8988T (cell line): ENCODE measurements at regions not wholly inside any gene's neighbourhood (a gene's known extent, or its start where the extent isn't known, plus 50 kb on each side); places are given as distances from the start of the nearest gene placed in this dataset.
"Not testable (repeated sequence)": the region's sequence is repeated elsewhere in the genome, so short reads cannot be mapped to it uniquely, and the experiment has no call there.

ENCODE experiments used
- DNase-seq: peaks from one replicate; pipeline ENCODE4 v3.0.0; 2011

DNA sequence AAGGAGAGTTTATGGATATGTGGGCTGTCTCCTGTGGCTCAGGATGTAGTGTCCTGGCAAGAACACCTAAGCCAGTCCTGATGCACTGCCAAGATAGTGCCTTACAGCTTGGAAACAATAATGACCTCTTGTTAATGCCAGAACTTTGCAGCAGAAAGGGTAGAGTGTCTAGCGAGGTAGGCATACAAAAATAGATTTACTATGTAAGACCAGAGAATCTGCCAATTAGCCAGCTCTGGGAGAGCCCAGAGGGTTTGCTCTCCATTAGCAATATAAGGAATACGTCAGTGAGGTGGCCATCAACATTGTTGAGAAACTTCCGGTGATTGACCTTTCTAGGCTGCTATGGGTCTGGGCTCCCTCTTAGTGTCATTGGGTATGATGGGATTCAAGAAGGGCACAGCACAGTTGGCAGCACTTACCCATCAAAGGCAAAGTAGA is 178.5 kb upstream of the GALNT2 start:
- no peak for DNase-seq

DNA sequence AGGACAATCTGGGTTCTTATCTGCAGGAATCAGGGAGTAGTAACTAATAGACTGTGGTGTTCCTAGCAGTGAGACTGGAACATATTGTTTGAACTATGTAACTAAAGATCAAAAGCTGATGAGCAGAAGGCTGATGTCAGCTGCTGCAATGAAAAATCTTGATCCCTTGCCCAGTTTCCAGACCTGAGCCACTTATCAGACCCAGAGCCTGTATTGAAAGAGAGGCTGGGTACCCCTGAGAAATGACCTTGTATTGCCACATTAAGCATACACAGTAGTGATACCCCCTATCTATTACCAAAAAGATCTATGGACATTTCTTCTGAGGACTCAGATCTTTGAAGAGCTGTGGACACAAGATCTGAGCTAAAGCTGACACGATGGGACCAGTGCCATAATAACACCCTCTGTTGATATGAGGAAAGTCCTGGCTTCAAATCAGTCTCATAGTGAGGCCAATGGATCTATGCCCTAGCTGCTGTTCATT is 178.0 kb upstream of the GALNT2 start:
- DNase-seq: no peak

DNA sequence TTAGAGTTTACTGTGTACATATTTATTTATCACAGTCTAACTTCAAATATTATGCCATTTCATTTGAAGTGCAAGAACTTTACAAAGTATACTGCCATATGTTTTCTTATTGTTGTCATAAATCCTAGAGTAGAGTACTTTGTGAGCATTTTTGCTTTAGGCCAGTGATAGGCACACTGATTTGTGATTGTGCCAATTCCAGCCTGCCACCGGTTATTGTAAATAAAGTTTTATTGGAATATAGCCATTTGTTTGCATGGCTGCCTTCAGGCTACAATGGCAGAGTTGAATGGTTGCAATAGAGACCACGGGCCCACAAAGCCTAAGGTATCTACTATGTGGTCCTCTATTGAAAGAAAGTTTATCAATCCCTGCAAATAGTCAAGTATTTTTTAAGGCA is 175.8 kb upstream of the GALNT2 start:
- DNase-seq: no peak

DNA sequence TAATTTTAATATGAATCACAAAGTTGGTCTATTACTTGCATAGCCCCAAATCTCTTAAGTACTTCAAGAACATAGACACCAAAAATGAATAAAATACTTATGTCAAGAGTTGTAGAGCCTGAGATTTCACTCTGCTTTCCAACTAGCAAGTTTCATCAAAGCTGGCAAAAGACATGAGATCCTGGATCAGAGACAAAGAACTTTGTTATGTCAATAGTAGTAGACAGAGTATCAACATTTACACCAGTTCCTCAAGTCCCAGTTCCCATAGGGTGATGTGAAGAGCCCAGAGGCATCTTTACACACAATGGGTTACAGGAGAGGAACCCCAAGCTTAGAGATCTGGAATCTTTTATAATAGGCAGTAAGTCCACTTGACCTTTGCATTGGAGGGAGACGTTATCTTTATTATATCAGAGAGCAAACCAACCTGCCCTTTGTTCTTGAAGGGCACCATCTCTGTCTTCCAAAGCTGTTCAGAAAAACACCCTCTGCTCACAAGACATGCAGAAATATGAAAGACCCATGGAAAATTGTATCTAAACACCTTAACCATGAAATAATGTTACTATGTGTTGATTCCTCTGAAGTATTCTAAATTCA is 174.4 kb upstream of the GALNT2 start:
- no peak for DNase-seq

DNA sequence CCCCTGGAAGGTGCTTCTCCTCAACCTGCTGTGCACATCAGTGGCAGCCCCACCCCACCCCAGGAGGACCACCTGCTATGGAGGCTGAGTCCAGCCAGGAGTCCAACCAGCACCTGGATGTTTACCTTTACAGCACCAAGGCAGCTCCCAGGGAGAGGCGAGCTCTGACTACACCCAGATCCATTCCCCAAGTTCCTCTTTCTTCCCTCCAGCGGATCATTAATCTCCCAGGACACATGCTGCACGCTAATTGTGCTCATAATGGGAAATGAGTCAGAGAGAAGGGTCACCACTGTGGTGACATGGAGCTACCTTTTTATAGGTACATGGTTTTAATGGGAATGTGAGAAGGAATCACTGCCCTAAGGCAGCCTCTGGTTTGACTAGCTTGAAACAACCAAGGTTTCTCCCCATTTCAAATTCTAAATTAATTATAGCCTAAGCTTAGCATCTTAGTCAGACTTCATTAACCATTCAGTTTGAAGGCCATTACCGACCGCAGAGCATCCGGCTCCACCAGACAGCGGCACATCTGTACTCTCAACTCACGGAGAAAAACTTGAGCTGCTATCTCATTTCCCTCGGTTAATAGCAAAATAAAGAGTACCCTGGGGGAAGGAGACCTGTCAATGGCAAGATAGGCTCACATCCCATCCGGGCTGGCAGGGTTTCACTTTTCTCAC is 173.1 kb upstream of the GALNT2 start:
- DNase-seq: no peak

DNA sequence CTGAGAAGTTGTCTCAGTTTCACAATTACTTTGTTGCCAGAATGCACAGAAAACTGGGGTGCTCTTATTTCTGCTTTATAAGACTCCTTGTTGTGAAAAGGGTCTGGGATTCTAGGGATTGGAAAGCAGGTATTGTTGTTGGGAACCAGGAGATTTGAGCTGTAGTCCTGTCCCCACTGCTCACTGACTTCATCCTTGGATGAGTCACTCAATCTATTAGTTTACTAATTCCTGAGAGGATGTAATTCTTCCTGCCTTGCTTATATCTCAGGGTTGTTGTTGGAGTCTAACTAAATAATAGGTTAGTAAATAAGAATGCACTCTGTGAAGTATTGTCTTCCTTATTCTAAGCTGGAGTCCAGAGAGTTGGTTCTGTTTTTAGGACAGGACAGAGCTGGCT is 172.5 kb upstream of the GALNT2 start:
- DNase-seq: no peak

DNA sequence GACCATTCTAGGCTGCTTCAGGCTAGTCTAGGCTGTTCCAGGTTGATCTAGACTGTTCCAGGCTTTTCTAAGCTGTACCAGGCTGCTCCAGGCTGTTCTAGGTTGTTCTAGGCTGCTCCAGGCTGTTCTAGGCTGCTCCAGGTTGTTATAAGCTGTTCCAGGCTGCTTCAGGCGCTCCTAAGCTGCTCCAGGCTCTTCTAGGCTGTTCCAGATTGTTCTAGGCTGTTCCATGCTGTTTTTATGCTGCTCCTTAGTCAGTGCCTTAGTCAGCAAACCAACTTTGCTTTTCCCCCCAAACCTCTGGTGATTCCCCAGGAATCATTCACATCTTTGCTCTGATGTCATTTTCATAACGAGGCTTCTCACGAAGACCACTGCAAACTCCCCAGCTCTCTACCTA is 171.4 kb upstream of the GALNT2 start:
- no peak for DNase-seq

DNA sequence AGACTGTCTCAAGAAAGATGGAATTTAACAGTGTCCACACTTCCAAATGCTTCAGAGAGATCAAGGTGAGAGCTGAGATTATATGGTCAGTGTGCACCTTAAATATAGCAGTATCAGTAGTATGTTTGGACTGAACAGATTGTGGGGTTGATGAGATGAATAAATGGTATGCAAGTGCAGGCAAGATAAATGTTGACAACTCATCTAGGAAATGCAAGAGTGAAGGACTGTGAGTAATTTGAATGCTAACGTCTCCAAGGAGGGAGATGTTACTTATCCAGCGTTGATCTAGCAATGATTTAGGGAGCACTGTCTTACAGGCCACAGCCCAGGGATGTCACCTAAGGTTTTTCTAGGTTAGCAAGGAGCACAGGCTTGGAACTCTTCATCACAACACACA is 170.7 kb upstream of the GALNT2 start:
- DNase-seq: no peak

DNA sequence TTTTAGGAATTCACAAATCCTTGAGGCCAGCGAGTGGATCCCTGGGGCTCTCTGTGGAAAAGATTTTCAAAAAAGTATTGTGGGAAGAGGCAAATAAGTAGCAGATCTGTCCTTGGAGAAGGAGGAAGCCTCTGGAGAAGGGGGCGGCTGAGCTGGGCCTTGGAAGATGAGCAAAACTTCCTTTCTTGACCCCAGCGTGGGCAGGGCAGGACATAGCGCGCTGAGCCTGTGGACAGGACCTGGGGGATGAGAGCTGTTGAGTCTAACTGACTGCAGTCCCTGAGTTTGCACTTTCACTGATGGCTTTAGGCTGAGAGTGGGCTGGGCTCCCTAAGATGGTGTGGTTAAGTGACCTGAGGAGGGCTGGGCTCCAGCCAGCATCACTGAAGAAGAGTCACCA is 170.2 kb upstream of the GALNT2 start:
- DNase-seq: no peak

DNA sequence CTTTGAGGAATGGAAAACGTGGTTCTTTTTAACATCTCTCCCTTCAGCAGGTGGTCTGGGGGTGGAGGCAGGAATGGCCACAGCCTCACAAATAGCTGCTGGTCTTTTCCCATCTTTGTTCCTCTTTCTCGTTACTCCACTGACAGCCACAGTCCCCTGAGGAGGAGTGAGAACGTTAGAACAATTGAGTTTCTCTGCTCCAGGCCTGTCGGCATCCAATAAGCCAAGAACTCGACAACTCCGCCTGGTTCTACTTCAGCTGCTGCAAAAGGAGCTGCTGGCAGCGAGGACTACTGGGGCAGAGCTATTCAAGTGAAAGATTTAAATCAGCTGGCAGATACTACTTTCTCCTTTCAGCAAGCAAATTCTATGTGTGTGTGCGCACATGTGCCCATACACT is 169.5 kb upstream of the GALNT2 start:
- DNase-seq: no peak

DNA sequence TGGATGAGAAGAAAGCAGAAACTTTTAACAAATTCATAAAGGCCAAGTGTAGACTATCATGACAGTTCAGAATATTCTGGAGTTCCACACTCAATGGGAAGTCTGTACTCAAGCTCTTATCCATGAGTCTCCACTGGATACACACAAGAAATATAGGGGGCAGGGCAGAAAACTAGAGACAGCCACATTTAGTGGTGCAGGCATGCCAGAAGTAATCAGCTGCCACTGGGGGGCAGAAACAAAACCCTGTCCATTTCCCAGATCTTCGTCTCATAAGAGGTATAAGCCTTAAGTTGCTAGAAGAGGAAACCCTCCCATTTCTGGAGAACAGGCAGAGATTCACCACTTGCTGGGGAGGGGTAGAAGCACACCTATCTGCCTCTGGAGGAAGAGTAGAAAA is 166.8 kb upstream of the GALNT2 start:
- DNase-seq: no peak

DNA sequence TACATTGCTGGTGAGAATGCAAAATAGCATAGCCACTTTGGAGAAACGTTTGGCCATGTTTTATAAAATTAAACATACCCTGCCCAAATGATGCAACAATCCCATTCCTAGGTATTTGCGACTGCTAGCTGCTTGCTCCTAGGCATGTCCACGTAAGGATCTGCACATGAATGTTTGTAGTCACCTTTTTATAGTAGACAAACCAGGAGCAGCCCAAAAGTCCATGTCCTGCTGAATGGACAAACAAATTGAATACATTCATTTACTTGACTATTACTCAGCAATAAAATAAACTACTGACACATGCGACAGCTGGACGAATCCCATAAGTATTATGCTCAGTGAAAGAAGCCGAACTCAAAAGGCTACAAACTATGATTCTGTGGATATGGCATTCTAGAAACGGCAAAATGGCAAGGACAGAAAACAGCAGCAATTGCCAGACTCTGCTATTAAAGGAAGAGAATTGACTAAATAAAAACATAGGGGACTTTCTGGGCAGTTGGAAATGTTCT is 161.9 kb upstream of the GALNT2 start:
- no peak for DNase-seq

DNA sequence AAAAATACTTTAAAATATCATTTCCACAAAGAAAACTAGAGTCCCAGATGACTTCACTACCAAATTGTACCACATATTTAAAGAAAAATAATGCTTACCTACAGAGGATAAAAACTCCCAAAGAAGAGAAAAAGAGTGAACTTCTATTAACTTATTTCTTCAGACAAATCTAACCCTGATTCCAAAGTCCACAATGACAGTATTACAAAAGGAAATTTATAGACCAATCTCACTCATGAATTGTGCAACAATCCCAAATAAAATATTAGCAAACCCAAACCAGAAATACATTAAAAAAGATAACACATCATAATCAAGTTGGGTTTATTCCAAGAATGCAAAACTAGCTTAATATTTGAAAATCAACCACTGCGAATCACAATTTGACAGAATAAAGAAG is 161.4 kb upstream of the GALNT2 start:
- no peak for DNase-seq

DNA sequence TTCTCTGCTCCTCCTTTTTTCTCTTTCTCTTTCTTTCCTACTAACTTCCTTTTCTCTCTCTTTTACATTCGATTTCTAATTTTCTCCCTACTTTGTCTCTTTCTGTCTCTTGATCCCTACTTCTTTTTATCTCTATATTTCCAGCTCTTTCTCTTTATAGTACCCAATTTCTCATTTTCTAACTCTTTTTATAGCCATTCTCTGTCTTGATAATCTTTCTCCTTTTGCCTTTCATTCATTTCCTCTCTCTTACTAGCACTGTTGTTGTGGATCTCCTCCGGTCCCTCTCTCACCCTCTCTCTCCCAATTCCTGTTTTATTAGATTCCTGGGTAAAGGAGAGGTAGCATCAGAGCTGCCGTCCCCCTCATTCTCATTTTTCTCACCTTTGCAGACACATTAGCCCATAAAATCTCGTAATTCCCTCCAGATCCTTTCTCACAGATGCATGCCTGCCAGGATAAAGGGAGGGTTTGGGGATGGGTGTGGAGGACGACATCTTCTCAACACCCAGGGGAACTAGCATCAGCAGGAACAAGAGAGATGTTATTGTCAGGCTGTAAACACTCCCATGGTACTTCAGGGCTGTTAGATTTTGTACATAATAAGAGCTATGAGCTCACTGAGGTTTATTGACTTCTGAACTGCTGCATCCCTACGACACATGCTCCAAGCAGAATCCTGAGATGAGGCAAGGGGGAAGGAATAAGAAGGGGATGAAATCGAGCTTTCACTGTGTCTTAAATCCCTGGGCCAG is 159.0 kb upstream of the GALNT2 start:
- DNase-seq: no peak

DNA sequence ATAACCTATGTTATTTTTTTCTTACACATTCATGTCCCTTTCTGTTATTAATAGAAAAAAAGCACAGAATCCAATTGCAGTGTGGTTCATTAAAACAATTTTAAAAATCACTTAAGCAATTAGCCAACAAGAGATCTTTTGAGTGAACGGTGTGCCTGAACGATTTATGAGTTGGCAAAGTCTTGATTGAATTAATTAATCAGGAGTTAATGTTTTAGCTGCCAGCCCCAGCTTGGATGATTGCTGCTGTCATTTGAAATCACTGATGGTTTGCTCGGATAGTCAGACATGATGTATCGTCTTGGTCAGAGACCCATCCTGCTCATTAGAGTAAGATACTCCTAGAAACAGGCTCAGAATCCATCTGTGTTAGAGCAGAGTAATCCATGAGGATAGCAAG is 158.3 kb upstream of the GALNT2 start:
- no peak for DNase-seq

DNA sequence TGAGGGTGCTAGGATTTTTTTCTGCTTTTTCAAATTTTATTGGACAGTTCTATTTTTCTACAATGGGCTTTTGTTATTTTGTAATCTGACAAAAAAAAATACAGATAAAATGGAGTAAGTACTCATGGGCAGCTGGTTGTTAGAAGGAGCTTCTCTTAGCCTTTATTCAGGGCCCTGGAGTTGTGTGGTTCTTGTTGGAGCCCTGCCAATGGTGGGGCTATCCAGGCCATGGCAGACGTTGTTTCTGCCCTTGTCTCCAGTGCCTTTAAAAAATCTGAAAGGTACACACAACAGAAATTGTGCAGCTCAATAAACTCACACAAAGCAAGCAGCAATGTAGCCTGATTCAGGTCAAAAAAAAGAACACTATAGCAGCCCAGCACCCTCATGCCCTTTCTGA is 153.5 kb upstream of the GALNT2 start:
- no peak for DNase-seq

DNA sequence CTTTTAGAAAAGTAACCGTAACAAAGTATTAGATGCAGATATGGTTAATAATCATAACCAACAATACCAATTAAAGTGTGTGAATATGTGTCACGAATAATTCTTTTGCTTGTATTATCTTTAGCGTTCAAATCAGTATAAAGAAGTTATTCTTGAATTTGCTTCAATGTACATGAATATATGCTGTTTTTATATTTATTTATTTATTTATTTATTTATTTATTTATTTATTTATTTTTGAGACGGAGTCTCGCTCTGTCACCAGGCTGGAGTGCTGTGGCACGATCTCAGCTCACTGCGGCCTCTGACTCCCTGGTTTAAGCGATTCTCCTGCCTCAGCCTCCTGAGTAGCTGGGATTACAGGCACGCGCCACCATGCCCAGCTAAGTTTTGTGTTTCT is 147.6 kb upstream of the GALNT2 start:
- not testable (repeated sequence) for DNase-seq

DNA sequence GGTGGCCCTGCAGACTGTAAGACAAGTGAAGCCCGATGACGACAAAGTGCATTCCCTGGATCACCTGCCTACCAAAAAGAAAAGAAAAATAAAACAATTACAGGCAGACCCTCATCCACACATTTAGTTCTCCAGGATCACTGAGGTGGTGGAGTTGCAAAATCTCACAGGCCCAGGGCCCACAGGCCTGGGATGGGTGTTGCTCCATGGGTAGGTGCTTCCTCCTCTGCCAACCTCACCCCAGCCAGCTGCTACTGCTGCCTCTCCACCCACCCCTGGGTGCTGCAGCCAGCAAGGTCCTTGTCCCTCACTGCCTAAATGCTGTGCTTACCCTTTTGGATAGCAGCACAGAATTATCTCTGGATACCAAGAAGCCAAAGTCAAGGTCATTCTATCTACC is 146.4 kb upstream of the GALNT2 start:
- no peak for DNase-seq

DNA sequence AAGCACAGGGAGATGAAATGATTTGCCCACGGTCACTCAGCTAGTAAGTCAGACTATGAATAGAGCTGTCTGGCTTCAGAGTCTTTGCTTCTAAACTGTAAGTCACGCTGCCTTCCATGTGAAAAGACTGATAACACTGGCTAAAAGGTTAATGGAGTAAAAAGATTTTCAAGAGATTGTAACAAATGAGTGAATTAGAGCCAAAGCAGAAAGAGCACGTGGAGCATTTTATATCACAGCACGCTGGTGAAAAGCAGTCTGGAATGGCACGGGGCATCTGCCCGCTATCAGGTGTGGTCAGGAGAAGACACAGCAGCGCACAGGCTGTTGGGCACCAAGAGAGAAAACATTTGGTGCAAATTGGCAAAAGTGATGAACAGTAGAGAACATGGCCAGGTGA is 144.8 kb upstream of the GALNT2 start:
- DNase-seq: no peak

DNA sequence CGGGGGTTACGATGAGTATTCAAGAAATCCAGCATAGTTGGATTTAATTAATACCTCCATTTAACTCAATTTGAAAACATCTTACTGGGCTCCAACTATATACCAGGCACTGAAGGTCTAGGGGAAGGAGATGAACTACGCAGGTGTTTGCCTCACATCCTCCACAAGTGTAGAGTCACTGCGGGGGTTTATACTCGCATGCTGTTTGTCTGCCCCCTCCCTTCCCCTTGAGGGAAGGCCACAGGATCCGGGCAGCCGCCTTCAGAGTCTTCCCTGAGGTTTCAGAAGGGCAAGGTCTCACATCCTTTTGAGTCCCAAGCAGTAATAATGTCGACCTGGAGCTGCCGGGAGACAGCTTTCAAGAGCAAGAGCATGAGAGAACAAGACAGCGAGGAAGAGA is 142.4 kb upstream of the GALNT2 start:
- no peak for DNase-seq

DNA sequence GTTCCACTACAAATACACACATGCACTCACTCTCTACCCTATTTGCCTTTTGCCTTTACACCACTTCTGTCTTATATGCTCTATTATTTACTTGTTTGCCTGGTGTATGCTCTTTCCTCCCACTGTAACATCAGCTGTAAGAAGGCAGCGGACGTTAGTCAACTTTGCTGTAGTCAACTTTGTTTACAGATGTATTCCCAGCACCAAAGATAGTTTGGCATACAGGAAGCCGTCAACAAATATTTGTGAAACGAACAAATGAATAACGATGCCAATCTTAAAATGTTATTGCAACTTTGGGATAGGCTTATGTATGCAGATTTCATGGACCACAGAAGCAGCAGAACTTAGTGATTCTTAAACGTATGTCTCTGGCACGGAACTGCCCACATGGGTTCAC is 138.3 kb upstream of the GALNT2 start:
- no peak for DNase-seq

DNA sequence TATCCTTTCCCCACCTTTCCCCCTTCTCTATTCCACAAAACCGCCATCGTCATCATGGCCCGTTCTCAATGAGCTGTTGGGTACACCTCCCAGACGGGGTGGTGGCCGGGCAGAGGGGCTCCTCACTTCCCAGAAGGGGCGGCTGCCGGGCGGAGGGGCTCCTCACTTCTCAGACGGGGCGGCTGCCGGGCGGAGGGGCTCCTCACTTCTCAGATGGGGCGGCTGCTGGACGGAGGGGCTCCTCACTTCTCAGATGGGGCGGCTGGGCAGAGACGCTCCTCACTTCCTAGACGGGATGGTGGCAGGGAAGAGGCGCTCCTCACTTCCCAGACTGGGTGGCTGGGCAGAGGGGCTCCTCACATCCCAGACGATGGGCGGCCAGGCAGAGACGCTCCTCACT is 135.3 kb upstream of the GALNT2 start:
- DNase-seq: not testable (repeated sequence)

DNA sequence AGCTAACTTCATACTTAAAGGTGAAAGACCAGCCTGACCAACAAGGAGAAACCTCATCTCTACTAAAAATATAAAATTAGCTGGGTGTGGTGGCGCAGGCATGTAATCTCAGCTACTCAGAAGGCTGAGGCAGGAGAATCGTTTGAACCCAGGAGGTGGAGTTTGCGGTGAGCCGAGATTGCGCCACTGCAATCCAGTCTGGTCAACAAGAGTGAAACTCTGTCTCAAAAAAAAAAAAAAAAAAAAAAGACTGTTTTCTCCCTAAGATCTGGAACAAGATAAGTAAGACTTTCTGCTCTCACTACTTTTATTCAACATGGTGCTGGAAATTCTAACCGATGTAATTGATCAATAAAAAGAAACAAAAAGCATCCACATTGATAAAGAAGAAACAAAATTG is 131.9 kb upstream of the GALNT2 start:
- not testable (repeated sequence) for DNase-seq

DNA sequence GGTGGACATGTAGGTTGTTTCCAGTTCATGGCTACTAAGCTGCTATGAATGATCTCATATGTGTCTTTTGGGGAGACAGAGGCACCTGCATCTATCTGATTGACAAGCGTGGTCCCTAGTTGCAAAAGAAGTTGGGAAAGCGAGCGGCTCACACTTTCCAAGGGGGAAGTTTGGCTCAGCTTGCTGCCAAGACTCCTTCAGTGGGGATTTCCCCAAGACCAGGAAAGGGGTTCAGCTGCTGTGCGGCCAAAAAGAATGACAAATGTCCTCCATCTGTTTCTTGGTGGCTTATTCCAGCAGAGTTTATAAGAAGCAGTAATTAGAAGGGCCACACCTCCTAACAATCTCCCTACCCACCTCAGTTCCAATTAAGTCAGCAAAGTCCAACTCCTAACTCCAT is 128.5 kb upstream of the GALNT2 start:
- no peak for DNase-seq
